A673 (cell line): ENCODE measurements at regions not wholly inside any gene's neighbourhood (a gene's known extent, or its start where the extent isn't known, plus 50 kb on each side); places are given as distances from the start of the nearest gene placed in this dataset.

Experiments
- CTCF ChIP-seq: fragments of 300-800, 200-600 bp; sonication (generic); conservative IDR thresholded peaks from 2 replicates; pipeline ENCODE4 v1.5.1; 2017; ENCODE audit warnings: low read depth, mild to moderate bottlenecking, antibody characterized with exemption, low read length, moderate library complexity, mixed read lengths
- EZH2 ChIP-seq: fragments of 200-600 bp; sonication (generic); IDR thresholded peaks from 2 replicates; pipeline ENCODE4 v1.6.1; 2017; ENCODE audit warnings: borderline replicate concordance, low read depth, mild to moderate bottlenecking, mixed read lengths, antibody characterized with exemption, low read length; ENCODE audit not compliant: poor library complexity, severe bottlenecking

- no peak for TF ChIP-seq EZH2
- no peak for TF ChIP-seq CTCF
These were observed 72.8 kb upstream of the ZNF608 start for GRCh38 chr5:124819201-124819600.
